NCI-H2171 treated with DMSO at 0.1 percent for 48 hours (cell line): ENCODE measurements at regions not wholly inside any gene's neighbourhood (a gene's known extent, or its start where the extent isn't known, plus 50 kb on each side); places are given as distances from the start of the nearest gene placed in this dataset.

ENCODE experiments used
- DNase-seq: peaks from one replicate; lab custom pipeline; 2025; lab: John Stamatoyannopoulos, UW

DNA sequence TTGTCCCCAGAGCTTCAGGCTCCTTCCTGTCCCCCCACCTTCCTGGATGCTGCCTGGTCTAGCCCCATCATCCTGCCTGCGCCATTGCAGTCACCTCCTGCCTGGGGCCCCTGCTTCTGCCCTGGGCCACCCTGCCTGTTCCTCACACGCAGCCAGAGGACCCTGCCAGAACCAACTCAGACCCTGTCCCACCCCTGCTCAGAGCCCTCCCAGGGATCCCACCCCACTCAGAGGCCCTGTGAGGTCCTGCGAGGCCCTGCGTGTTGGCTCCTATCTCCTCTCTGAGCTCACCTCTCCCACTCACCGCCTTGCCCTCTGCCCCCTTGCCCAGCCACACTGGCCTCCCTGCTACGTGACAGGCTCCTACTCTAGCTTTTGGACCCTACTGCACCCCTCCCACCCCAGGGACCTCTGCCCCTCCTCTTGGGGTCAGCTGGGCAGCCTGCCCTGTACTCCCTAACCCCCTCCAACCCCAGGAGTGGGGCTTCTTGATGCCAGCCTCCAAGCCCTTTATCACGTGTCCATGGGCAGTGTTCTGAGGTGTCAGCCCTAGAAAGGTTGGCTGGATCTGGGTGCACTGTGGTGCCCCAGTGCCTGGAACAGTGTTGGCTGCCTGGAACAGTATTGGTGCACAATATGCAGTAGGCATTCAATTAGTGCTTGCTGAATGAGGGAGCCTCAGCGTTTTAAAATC is 68.3 kb downstream of the CEBPB start:
- DNase-seq = no peak

DNA sequence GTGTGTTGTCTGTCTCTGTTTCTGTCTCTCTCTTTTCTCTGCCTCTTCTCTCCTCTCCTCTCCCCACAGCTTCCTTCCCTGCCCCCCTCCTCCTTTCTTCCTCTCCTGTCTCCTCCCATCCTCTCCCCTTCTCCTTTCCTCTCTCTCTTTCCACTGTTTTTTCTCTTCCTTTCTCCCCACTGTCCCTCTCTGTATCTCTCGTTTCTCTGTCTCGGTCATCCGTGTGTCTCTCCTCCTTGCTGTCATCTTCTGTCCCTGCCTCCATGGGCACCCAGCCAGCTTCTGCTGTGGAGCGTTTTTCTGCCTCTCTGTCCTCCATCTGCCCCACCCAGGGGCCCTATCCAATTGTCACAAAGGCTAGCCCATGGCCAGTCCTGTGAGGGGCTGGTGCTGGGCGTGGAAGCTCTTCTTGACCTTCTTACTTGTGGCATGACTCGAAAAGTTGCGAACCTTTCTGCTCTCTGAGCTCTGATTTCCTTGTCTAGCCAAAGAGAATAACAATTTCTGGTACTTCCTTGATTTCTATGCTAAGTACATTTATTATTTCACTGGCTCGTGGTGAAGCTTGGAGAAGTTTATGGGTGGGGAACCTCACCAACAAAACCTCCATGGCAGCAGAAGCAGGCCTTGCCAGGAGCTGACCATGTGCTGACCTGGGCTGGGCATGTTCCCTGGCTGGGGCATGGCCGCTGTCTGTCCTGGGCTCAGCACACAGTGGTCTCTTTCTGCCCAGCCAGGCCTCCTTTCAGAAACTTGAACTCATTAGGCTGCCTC is 69.3 kb downstream of the CEBPB start:
- DNase-seq = no peak

DNA sequence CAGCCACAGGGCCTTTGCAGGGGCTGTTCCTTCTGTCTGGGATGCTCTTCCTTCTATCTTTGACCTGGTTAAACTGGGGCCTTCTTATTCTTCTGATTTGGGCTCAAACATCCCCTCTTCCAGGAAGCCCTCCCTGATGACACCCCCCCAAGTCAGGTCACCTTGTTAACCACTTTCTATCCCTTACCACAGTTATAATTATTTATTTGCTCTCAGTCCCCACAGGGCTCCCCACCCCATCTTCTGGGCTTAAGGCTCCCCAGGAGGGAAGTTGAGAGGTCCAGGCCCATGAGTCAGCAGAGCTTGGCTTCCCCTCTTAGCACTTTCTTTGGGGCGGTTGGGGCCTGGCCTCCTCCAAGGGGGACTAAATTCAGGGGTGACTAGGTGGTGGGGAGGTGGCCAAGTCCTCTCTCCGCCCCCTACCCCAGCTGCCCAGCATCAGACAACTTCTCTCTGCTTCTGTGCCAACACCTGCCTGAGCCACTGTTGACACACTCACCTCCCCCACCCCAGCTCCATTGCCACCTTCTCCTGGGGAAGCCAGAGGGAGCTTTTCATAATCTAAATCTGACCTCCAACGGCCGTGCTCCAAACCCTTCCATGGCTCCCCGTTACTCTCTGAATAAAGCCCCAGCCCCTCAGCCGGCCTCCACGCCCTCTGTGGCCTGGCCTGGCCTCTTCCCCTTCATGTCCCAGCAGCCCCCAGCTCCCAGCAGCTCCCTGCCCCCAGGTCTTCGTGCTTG is 70.0 kb downstream of the CEBPB start:
- DNase-seq = no peak

DNA sequence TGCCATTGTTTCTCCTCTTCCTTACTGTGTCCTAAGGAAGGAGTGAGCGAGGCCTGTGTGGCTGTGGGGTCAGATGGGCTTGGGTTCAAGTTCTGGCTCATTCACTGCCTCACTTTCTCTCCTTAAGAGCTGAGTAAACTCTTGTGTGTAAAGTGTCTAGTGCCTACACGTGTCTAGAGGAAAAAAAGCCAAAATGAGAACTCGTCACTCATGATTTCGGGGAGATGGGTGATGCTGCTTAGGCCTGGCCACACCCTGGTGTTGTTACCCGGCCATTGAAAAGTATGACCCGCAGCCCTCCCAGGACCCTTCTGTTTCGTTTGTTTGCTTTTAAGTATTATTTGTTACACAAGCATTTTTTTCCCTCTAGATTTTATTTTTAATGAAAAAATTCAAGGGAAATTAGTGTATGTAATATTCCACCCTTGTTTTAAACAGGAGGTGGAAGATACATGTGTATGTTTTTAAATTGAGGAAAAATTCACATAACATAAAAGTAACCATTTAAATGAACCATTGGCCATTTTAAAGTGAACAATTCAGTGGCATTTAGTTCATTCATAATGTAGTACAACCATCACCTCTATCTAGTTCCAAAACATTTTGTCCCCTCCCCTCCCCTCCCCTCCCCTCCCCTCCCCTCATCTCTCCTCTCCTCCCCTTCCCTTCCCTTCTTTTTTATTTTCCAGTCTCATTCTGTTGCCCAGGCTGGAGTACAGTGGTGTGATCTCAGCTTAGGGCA is 71.0 kb downstream of the CEBPB start:
- no peak for DNase-seq

DNA sequence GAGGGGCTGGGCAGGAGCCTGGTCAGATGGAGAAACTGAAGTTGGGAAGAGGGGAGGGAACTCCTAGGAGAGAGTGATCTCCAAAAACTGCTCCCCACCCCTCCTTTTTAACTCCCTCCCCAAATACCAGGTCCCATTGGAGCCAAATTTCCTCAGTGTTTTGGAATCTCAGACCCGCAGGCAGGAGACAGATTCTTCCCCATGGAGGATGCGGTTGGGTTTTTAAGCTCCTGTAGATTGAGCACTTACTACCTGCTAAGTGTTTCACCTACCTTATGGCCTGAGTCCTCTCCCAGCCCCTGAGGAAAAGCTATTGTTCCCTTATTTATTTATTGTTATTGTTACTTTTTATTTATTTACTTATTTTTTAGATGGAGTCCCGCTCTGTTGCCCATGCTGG is 73.2 kb downstream of the CEBPB start:
- DNase-seq = no peak

DNA sequence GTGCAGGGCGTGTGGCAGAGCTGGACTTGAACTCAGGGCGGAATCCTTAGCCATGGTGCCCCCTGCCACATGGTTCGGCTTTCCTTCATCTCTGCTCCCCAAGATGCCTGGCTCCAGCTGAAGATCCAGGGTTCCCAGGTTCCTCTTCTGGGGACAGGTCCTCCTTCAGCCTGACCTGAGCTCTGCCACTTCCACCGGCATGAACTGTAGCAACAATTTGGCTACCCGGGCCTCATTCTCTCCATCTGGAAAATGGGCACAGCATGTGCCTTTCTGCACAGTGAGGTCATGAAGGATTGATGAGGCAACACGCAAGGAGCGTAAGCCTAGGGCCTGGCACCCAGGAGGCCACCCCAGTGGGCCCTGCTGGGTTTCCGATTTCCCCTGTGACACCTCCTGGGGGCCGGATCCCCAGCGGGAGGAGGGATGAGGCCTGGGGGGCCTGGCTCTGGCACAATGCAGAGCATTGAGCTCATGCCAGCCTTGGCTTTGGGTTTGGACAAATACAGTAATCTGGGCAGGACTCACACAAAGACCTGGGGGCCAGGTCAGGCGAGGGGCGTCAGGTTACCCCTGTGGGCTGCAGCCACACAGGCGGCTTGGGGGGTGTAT is 74.0 kb downstream of the CEBPB start:
- DNase-seq = no peak

DNA sequence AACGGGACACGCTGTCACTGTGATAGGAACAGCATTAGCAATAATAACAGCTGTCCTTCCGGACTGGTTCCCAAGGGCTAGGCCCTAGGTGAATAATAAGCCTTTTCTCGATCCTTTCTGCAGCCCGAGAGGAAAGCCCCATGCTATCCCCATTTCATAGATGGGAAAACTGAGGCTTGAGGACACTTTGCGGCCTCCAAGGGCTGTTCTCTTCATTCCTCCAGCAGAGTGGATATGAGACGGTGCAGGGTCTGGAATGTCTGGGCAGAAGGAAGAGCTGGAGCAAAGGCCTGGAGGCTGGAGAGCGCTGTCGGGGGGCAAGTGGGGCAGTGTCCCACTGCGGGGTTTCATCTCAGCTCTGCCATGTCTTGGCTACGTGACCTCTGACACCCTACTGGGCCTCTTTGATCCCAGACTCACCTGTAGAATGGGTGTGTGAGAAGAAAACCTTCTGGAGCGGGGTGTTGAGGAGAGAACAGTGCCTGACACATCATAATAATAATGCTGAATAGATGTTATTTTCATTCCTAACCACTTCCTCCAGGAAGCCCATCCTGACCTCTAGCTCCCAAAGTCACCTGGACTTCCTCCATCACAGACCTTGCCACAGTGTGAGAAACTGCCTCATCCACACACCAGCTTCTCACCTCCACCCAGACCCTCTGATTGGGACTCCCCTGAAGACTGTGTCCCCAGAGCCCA is 74.8 kb downstream of the CEBPB start:
- no peak for DNase-seq

DNA sequence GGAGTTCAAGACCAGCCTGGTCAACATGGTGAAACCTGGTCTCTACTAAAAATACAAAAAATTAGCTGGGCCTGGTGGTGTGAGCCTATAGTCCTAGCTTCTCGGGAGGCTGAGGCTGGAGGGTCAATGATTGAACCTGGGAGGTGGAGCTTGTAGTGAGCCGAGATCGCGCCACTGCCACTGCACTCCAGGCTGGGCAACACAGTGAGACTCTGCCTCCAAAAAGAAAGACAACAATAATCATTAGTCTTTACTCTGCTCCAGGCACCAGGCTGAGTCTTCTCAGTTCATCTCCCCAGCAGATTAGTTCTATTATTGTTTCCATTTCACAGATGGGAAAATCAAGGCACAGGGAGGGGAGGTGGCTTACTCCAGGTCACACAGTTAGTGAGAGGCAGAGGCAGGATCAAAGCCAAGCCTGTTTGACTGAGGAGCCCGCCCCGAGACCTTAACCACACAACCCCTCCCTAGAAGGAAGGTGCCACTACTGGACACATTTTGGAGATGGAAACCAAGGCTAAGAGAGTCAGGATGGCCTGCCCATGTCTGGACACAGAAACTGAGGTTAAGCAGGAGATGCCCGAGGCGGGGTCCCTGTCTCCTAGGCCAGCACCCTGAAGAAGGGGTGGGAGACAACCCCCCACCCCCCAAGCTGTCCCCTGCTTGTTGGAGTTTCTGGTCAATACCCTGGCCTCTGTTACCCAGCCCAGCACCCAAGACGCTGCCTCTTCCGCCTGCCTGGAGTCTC is 75.8 kb downstream of the CEBPB start:
- no peak for DNase-seq

DNA sequence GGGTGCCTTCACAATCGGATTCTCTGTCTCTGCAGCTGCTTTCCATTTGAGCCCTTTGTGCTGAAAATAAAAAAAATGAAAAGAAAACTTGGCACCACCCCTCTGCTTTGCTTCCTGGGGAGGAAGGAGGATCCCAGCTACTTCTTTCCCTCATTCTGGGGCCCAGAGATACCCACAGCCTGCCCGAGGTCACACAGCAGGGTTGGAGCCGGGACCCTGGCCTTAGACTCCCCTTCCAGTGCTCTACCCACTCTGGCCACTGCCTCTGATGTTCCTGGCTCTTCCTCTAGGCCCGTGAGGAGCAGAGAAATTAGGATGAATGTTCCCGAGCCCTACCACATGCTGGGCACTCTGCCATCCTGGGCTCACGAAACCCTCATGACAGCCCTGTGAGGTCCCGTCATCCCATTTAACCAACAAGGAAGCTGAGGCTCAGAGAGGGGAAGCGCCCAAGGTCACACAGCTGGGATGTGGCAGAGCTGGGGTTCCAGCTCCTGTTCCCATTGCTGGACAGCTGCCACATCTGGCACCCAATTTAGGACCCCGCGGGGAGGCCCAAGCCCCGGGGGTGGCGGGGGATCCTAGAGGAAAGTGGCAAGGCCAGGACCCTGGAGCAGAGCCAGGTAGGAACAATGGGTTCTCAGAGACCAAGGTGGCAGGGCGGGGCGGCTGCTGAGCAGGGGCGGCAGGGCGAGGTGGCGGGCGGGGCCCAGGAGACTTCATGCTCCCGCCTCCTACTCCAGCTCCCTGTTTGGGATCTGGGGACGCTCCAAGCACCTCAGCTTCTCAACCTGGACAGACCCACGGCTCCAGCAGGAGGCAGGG is 76.6 kb downstream of the CEBPB start:
- peak; percentile 71 for DNase-seq

DNA sequence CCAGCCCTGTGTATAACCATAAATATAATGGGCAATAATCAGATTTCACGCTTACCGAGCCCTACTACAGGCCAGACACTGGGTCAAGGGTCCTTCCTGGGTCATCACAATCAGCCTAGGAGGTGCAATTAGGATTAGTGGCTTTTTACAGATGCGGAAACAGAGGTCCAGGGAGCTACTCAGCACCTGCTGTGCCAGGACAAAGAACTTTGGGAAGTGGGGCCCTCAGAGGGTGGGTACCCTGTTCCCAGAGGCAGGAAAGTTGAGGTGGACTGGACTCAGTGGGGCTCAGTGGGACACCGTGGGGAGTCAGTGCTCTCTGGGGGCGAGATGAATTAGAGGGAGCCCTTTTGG is 77.2 kb downstream of the CEBPB start:
- DNase-seq = no peak

DNA sequence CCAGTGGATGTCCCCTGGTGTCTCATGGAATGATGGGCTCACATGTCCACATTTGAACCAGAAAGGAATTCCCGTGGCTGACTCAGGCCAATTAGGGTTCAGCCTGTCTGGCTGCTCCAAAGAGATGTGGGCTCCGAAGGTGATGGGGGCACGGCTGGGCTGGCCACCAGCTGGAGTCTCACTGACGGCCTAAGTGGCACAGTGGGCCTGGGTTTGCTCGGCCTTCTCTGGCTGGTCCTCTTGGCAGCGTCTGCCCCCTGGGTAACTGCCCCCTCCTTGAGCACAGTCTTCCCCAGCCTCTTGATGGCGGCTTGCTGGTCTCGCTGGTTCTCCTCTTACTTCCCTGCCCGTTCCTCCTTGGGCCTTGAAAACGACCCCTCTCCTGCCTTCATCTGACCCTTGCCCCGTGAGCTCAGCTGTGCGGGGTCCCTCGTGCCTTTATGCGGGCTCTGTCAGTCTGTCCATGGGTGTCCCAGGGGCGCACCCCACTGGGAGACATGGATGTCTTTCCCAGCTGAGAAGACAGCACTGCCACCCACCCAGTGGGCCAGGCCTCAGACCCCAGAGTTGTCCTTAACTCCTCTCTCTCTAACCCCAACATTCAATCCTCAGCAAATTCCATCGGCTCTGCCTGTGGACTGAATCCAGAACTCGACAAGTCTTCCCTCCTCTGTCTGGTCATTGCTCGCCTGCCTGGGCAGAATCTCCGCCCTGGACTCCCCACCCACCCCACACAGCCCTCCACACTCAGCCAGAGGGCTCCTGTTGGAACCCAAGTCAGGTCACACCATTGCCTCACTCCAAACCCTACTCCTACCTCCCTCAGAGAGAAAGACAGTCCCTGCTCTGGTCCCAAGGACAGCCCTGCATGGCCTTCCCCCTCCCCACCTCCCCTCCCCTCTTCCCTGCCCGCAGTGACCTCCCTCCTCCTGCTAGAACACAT is 78.7 kb downstream of the CEBPB start:
- no peak for DNase-seq

DNA sequence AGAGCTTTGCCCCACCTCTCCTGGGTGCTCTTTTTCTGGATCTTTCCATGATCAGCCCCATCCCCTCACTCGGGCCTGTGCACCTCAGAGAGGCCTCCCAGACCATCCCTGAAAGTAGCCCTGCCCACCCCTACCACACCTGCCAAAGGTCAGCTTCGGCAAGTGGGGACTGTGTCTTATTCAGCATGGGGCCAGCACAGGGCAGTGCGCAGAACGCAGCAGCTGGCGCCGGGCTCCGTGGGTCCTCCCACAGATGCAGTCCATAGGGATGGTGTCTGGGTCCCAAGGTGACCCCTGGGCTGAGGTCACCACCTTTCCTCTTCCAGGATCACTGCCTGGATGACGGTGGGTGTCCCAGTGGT is 79.4 kb downstream of the CEBPB start:
- DNase-seq = no peak

DNA sequence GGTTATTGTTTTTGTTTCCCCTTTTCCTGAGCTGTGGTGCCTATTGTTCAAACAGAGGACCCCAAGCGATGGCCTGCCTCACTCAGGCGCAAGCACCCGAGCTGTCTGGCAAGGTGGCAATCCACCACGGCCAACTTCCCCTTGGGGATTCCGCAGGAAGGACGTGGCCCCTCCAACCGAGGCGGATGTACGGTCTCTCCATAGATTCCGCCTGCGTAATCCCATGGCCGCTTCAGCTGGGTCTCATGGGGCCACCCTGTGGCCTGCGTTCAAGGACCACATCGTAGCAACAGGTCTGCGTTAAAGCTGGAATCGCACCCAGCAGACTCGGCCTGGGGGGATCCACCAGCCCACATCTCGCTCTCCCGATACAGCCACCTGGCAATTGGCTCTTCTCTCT is 79.9 kb downstream of the CEBPB start:
- DNase-seq = no peak

DNA sequence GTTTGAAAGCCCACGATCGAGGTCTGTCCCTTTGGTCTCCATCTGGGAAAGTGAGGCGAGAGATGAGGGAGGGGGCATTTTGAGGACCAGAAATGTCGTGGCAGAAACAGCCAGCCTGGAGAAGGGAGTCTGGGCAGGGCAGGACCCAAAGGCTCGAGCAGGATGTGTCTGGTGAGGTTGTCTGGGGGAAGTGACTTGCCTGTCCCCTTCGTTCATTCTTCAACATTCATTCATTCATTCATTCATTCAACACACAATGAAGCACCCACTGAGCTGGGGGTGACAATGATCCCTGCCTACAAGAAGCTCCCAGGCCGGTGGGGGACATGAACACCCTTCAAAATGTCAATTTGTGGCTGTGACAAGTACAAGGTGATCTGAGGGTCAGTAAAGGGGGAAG is 80.5 kb downstream of the CEBPB start:
- DNase-seq = no peak

DNA sequence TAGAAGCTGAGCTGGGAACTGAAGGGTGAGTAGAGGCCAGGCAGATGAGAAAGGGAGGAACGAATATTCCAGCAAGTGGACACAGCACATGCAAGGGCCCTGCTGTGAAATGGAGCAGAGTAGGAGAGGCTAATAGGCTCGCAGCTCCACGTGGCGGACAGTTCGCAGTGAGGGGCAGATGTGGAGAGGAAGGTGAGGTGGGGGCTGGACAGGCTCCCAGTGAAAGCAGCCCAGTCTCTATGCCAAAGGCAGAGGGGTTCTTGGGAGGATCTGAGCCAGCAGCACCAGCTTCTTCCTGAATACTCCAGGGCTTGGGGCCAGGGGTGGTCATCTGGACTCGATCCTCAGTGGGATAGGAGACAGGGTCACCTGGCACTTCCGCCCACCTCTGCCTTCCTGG is 81.0 kb downstream of the CEBPB start:
- DNase-seq = no peak

DNA sequence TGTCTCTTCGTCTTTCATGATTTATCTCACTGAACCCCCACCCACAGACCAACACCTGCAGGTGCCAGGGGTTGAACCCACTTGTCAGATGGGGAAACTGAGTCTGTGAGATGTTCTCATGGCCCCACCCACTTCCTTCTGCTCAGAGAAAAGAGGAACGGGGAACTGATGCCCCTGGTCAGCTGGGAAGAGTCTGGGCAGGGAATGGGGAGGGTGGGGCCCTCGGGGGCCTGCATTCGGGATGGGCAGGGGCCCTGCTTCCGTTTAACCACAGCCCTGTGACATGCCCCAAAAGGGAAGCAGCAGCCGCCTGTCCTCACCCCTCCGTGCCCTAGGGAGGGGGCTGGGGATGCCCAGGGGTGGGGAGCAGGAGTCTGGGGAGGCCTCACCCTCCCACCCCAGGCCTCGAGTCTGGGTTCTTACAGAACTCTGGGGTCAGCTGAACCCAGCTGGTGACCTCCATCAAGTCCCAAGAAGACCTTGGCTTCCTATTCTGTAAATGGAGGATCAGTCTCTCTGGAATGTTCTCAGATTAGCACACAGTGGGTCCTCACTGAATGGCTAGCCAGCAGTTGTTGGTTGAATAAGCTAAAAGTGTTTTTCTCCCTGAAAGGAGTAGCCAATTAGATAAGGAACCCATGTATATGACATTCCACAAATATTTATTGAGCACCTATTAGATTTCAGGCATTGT is 81.5 kb downstream of the CEBPB start:
- no peak for DNase-seq

DNA sequence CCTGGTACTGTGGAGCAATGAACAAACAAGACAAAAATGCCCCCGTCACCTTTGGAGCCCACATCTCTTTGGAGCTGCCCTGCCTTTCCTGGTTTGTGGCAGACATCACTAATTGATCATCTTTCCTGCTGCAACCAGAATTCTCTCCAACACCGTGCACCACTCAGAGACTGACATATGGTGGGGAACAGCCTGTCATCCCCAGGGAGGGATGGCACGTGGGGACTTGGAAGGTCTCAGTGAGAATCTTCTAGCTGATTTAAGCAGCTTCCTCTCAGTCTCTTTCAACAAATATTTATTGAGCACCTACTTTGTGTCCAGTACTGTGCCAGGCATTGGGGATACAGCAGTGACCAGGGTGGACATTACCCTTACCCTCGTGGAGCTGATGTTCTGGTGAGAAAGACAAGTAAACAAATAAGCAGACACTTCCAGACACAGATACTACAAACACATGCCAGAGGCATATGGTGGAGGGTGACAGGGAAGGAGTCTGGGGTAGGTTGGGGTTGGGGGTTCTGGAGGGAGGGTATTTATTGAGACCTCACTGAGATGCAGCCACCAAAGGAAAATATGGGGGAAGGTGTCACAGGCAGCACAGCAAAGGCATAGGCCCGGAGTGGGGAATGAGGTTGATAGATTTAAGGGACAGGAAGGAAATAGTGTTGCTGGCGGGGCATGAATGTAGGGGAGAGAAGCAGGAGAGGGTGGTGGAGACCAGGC is 82.3 kb downstream of the CEBPB start:
- DNase-seq = peak; percentile 97
